ENCODE measurements at regions not wholly inside any gene's neighbourhood (a gene's known extent, or its start where the extent isn't known, plus 50 kb on each side); places are given as distances from the start of the nearest gene placed in this dataset.
A peak's percentile ranks its signal among the peaks of the same experiment; 100 is the strongest.

DNA sequence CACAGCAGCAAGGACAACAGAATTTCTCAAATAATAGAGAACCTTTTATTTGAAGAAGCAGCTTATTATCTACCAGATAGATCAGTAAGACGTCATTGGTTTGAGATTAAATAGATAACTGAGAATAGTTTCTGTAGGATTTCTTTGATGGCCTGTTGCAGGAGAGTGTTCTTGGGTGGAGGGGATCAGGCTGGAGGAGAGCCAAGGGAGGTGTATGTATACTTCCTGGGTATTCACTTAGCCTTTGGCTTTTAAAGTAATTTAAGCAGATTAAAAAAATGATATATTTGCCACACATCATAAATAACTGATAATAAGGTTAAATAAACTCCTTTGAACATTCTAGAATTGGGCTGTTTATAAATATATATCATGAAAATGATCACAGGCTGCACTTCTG, 486.1 kb upstream of the IGFBP3 start:
- ATAC-seq: no peak
- Mint-ChIP-seq H3K9me3 (peaks cover 5% of the 10 kb centered on the region), H3K27ac (no peak overlapping the region), H3K36me3 (no peaks in the 10 kb centered on the region), H3K4me1 (no peaks in the 10 kb centered on the region), H3K4me3 (no peak overlapping the region)
- DNase-seq (ENCODE audit: low spot score in 2 of 2): no peak

DNA sequence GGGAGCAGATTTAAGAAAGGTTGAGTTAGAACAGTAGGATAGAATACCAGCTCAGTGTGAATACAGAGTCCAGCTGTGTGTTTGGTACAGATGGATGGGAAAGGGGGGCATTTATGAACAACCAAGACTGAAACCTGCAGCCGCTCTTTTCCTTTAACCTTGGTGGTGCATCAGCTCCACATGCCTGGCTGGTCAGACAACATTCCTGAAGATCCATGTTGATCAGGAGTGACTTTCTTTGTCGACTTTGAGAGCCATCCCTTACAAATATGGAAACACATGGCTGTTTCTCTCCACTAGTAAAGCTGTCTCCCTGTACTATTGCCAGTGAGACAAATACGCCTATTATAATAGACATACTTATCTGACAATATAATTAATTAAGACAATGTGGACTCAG, 476.5 kb upstream of the IGFBP3 start:
- H3K27ac Mint-ChIP-seq: no peak overlapping the region
- DNase-seq (ENCODE audit: low spot score in 2 of 2): no peak
- no peaks in the 10 kb centered on the region for H3K36me3 Mint-ChIP-seq
- ATAC-seq: no peak
- no peaks in the 10 kb centered on the region for H3K4me1 Mint-ChIP-seq
- H3K4me3 Mint-ChIP-seq: no peak overlapping the region
- peaks cover 18% of the 10 kb centered on the region for H3K9me3 Mint-ChIP-seq

DNA sequence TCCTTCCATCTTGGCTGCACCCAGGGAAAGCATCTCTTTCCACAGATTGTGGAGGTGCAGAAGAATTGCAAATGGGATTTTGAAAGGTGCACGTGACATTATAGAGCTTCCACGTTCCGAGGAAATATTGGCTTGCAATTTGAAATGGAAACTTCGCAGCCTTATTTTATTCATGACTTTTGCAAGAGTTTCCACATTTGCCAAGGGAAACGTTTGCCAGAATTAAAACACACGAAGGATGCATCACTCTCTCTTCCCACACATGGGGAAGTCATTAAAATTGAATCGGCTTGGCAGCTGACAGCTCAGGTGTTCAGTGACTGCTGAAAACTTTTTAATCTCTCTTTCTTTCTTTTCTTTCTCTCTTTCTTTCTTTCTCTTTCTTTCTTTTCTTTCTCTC, 475.4 kb upstream of the IGFBP3 start:
- no peak overlapping the region for H3K4me3 Mint-ChIP-seq
- no peak for DNase-seq (ENCODE audit: low spot score in 2 of 2)
- no peak overlapping the region for H3K27ac Mint-ChIP-seq
- ATAC-seq: no peak
- no peaks in the 10 kb centered on the region for H3K36me3 Mint-ChIP-seq
- H3K9me3 Mint-ChIP-seq: peaks cover 19% of the 10 kb centered on the region
- H3K4me1 Mint-ChIP-seq: no peaks in the 10 kb centered on the region

DNA sequence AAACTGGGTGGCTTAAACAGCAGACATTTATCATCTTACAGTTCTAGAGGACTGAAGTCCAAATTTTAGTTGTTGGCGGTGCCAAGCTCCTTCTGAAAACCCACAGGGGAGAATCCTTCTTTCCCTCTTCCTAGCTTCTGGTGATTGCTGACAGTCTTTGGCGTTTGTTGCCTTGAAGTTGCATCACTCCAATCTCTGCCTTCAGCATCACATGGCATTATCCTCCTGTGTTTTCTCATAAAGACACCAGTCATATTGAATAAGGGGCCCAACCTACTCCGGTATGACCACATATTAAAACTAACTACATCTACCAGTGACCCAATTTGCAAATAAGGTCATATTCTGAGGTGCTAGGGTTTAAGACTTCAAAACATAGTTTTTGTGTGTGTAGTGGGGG, 472.1 kb upstream of the IGFBP3 start:
- H3K9me3 Mint-ChIP-seq: peaks cover 16% of the 10 kb centered on the region
- DNase-seq (ENCODE audit: low spot score in 2 of 2) (no peak), ATAC-seq (no peak)
- no peaks in the 10 kb centered on the region for H3K36me3 Mint-ChIP-seq
- no peaks in the 10 kb centered on the region for H3K4me1 Mint-ChIP-seq
- no peak overlapping the region for H3K4me3 Mint-ChIP-seq
- no peak overlapping the region for H3K27ac Mint-ChIP-seq

DNA sequence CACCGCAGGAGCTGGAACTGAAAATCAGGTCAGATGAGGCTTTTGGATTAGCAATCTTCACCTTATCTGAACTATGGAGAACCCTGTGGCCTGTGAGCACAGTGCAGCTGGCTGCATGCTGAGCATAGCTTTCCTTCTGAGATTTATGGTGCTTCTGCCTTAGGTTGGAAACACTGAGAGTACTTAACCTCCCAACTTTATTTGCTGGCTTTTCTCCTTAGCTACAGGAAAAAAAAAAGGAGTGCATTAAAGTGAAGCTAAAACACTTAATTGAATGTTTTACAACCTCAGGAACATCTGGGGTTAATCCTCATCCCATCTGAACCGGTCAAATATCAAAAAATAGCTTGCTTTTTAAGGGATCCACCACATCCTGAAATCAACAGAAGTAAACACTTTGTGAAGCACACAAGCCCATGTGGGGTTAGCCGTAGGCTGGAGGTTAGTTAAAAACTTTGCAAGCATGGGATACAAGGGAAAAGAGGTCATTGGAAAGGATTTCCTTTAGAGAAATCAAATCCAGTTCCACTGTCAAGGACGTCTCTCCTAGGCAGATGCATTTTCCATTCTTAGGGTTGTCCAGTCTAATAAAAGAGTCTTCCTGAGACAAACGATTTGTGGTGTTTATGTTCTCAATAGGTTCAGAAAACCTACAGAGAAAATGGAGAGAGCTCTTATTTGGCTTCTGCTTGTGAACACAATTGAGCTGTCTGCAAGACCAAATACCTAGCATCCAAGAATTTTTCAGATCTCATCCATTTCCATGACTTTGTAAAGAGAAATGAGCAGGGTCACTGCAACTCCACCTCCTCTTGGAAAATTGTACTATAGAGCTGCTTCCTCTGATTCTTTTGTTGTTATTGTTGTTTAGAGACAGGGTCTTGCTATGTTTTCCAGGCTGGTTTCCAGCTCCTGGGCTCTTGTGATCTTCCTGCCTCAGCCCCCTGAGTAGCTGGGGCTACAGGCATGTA, 470.4 kb upstream of the IGFBP3 start:
- Mint-ChIP-seq H3K9me3 (peaks cover 13% of the 10 kb centered on the region), H3K4me1 (no peaks in the 10 kb centered on the region), H3K4me3 (no peak overlapping the region), H3K27ac (no peak overlapping the region), H3K36me3 (no peaks in the 10 kb centered on the region)
- DNase-seq (ENCODE audit: low spot score in 2 of 2): no peak
- no peak for ATAC-seq

DNA sequence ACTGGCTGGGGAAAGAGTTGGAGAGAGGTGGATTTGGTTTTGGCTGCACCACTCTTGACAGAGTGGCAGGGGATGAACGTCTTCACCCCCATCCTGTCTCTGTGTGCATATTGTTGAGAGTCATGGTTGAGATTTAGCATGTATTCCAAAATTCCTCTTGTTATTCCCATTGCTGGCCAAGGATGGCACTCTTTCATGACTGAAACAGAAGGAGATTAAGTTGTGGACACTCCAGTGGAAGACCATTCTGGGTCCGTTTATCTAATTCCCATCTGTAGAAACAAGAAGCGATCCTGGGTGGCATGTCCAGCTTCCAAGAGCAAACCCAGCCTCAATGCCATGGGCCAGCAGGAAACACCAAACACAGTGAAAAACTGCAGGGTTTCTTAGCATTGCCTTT, 469.0 kb upstream of the IGFBP3 start:
- Mint-ChIP-seq H3K27ac (no peak overlapping the region), H3K4me1 (no peaks in the 10 kb centered on the region), H3K4me3 (no peak overlapping the region), H3K36me3 (no peaks in the 10 kb centered on the region), H3K9me3 (peaks cover 9% of the 10 kb centered on the region)
- ATAC-seq (no peak), DNase-seq (ENCODE audit: low spot score in 2 of 2) (no peak)

DNA sequence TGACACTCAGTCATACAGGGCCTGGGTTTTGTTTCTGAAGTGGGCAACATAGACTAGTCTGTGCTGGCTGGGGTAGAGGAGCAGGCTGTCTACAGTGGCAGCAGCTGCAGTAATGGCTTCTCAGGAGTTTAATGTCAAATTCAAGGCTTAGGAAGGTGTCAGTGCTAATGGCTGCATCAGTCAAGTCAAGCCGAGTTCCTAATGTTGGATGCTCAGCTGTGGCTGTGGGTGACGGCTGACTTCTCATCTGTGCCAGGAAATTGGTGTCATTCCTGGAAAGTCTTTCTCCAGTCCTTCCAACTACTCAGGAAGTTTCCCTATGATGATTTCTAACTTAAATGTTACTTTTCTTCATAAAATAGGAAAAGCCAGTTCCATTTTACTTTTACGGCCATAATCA, 468.1 kb upstream of the IGFBP3 start:
- Mint-ChIP-seq H3K4me3 (no peak overlapping the region), H3K27ac (no peak overlapping the region), H3K36me3 (no peaks in the 10 kb centered on the region), H3K9me3 (peaks cover 9% of the 10 kb centered on the region), H3K4me1 (no peaks in the 10 kb centered on the region)
- ATAC-seq (no peak), DNase-seq (ENCODE audit: low spot score in 2 of 2) (no peak)

DNA sequence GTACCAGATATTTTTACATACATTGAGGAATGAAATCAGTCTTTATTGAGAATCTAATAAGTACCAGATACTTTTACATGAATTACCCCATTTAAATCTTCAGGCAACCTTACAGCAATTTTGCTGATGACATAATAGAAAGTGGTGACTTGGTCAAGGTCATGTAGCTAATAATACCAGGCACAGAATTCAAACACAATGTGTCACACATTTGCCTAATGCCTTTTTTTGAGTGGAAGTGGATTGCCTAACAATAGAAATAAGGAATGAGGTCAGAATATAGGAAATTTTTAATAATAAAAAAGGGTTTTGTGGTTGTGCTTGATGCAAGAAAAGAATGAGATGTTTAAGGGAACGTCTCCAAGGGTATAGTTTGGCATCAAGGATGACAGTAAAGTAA, 466.6 kb upstream of the IGFBP3 start:
- DNase-seq (ENCODE audit: low spot score in 2 of 2): no peak
- no peak overlapping the region for H3K27ac Mint-ChIP-seq
- H3K9me3 Mint-ChIP-seq: peaks cover 5% of the 10 kb centered on the region
- no peak for ATAC-seq
- H3K4me3 Mint-ChIP-seq: no peak overlapping the region
- H3K4me1 Mint-ChIP-seq: no peaks in the 10 kb centered on the region
- no peaks in the 10 kb centered on the region for H3K36me3 Mint-ChIP-seq

DNA sequence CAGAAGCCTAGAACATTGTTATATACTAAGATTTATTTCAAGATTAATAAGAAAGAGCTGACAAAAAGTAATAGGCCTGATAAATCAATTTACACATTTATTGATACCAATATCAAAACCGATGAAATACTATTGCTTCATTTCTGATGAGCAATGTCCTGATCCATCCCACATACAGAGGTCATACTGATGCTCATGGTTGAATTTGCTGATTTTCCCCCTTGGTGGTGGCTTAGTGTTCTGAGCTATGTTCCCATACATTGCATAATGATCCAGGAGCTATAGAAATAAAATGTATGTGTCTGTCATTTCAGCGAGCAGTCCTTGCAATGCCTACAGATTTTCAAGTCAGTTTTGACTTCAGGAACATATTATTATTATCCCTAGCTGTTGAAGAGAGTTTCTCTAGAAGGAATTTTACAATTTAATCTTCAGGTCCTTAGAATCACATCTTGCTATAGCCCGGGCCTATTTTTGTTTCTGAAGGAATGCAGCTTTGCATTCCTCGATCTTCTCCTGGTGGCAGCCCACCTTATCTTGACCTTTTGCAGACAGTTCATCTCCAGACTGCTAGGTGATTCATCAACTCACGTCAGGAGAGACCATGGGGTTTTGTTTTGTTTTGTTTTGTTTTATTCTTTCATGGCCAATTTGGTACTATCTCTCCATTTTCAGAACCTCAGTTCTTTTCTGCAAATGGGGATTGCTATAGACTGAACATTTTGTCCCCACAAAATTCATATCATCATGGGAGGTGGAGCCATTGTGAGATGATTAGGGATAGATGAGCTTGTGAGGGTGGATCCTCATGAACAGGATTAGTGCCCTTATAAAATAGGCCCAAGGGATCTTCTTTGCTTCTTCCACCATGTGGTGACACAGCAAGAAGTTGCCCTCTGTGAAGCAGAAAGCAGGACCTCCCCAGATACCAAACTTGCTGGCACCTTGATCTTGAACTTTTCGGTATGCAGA, 465.6 kb upstream of the IGFBP3 start:
- H3K27ac Mint-ChIP-seq: no peak overlapping the region
- ATAC-seq (no peak), DNase-seq (ENCODE audit: low spot score in 2 of 2) (no peak)
- no peaks in the 10 kb centered on the region for H3K9me3 Mint-ChIP-seq
- no peaks in the 10 kb centered on the region for H3K4me1 Mint-ChIP-seq
- no peak overlapping the region for H3K4me3 Mint-ChIP-seq
- no peaks in the 10 kb centered on the region for H3K36me3 Mint-ChIP-seq

DNA sequence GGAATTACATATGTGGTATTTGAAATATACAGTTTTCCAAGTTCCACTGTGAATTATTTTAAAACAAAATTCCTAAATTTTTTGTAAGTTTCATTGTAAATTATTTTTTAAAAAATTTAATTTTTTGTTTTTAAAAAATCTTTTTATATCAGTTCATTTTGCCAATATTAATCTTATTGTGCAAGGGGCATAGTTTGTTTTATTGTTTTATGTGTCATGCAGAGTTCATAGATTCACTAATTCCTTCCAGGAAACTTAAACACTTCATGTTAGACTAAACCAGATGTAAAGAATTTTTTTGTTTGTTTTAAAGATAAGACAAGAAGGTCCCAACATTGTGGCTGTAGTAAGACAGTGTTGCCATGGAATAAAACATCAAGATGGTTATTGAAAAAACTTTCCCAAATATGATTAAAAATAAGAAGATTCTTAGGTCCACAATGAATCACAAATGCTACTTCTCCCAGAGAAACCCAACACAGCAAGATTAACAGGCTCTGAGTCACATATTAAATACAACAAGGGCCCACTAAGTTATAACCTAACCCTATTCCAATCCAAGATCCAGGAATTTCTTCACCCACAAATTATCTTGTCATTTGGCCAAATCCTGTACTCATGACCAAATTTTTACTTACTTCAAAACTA, 464.7 kb upstream of the IGFBP3 start:
- no peaks in the 10 kb centered on the region for H3K36me3 Mint-ChIP-seq
- no peak for ATAC-seq
- no peaks in the 10 kb centered on the region for H3K9me3 Mint-ChIP-seq
- H3K27ac Mint-ChIP-seq: no peak overlapping the region
- H3K4me1 Mint-ChIP-seq: no peaks in the 10 kb centered on the region
- no peak for DNase-seq (ENCODE audit: low spot score in 2 of 2)
- no peak overlapping the region for H3K4me3 Mint-ChIP-seq

DNA sequence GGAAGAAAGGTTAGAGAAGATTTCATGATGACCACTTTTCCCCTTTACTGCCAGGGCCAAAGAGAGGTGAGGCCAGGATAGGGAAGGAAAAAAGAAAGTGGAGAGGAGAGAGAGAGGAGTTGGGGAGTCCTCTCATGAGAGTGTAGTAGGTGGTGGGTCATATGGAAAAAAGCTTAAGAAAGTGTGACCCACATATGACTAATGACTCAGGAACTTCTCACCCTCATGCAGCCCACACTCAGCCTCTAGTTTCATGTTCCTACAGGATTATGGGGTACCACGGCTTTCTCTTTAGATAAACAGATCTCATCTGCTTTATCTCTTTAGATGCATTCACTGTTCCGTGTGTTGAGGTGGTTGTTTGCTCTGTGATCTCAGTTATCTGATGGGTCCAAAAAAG, 462.5 kb upstream of the IGFBP3 start:
- peak; percentile 46 for ATAC-seq
- H3K9me3 Mint-ChIP-seq: no peaks in the 10 kb centered on the region
- DNase-seq (ENCODE audit: low spot score in 2 of 2): no peak

DNA sequence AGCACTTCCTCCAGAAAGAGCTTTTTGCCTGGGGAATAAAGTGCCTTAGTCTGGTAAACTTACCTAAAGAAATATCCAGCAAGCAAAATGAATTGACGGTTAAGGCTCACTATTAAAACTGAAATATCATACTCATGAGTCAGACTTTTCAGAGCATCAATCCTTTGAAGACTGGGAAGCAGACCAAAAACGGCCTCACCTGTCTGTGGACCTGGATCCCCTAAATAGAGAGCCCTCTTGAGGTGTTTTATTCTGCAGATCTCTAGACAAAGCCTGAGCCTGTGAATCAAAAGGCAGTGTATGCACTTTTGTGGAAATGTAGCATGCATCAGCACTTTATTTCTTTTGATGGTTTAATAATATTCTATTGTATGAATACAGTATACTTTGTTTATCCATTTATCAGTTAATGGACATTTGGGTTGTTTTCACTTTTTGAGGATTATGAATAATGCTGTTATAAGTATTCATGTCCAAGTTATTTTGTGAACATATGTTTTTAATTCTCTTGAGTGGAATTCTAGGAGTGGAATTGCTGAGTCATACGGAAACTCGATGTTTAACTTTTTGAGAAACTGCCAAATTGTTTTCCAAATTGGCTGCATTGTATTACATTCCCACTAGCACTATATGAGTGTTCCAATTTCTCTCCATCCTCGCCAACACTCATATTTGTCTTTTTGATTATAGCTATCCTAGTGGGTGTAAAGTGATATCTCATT, 449.0 kb upstream of the IGFBP3 start:
- no peak for ATAC-seq
- peaks cover 9% of the 10 kb centered on the region for H3K9me3 Mint-ChIP-seq
- no peak overlapping the region for H3K4me3 Mint-ChIP-seq
- no peak for DNase-seq (ENCODE audit: low spot score in 2 of 2)
- H3K27ac Mint-ChIP-seq: no peak overlapping the region
- no peaks in the 10 kb centered on the region for H3K36me3 Mint-ChIP-seq
- H3K4me1 Mint-ChIP-seq: no peaks in the 10 kb centered on the region

More for the DNA sequence above, 462.5 kb upstream of the IGFBP3 start:
- no peaks in the 10 kb centered on the region for H3K4me1 Mint-ChIP-seq
- no peak overlapping the region for H3K4me3 Mint-ChIP-seq
- H3K36me3 Mint-ChIP-seq: no peaks in the 10 kb centered on the region
- H3K27ac Mint-ChIP-seq: no peak overlapping the region

DNA sequence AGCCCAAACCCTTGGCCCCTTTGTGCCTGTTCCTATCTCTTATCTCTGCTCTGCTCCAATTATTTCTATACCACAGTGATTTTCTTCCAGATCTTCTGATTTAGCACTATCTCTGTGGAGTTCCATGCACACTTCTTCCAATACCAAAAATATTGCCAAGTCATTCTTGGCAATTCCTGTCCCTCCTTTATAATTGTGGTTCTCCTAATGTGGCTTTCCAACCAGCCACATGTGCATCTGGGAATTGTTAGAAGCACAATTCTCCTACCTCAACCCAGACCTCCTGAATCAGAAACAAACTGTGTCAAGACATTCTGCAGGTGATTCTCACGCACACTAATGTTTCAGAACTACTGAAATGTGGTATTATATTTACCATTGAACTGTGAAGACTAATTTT, 447.8 kb upstream of the IGFBP3 start:
- no peaks in the 10 kb centered on the region for H3K36me3 Mint-ChIP-seq
- no peak overlapping the region for H3K4me3 Mint-ChIP-seq
- peaks cover 9% of the 10 kb centered on the region for H3K9me3 Mint-ChIP-seq
- DNase-seq (ENCODE audit: low spot score in 2 of 2) (no peak), ATAC-seq (no peak)
- no peaks in the 10 kb centered on the region for H3K4me1 Mint-ChIP-seq
- no peak overlapping the region for H3K27ac Mint-ChIP-seq

DNA sequence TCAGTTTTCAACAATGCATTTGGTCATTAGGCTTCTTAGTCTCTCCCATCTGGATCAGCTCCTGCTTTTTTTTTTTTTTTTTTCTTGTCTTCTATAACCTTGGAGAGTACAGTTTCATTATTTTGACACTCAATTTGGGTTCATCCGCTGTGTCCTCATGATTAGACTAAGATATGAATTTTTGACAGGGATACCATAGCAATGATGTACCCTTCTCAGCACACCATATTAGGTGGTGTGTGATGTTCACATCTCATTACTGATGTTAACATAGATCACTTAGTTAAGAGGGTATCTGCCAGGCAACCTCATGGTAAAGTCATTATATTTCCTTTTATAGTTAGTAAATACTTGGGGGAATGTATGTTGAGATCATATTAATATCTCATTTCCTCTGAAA, 445.5 kb upstream of the IGFBP3 start:
- H3K4me3 Mint-ChIP-seq: no peak overlapping the region
- no peaks in the 10 kb centered on the region for H3K4me1 Mint-ChIP-seq
- H3K36me3 Mint-ChIP-seq: no peaks in the 10 kb centered on the region
- no peak for DNase-seq (ENCODE audit: low spot score in 2 of 2)
- H3K9me3 Mint-ChIP-seq: peaks cover 6% of the 10 kb centered on the region
- ATAC-seq: no peak
- no peak overlapping the region for H3K27ac Mint-ChIP-seq

DNA sequence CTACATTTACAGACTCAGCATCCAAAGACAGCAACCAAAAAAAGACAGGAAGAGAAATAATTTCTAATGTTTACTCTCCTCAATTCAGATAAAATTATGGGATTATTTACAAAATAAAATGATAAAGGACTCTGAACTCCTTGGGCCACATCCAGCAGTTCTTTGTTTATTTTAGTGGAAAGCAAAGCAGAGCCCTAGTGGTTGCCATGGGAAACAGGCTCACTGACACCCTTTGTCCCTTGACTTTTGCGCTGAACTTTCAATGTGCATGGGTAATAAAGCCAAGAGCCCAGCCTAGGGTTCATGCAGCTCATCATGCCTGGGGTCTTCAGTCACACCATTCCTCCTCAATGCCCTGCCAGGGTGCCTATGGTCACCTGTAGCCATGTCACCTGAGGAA, 442.6 kb upstream of the IGFBP3 start:
- Mint-ChIP-seq H3K36me3 (no peaks in the 10 kb centered on the region), H3K4me3 (no peak overlapping the region)
- no peak for ATAC-seq

More for the DNA sequence above, 442.6 kb upstream of the IGFBP3 start:
- no peaks in the 10 kb centered on the region for H3K9me3 Mint-ChIP-seq
- no peak overlapping the region for H3K27ac Mint-ChIP-seq
- no peaks in the 10 kb centered on the region for H3K4me1 Mint-ChIP-seq
- DNase-seq (ENCODE audit: low spot score in 2 of 2): no peak
